HG03280 (cell line): ENCODE measurements at regions not wholly inside any gene's neighbourhood (a gene's known extent, or its start where the extent isn't known, plus 50 kb on each side); places are given as distances from the start of the nearest gene placed in this dataset.

Experiments used
- ATAC-seq: cut with Tn5 transposase; IDR thresholded peaks from one replicate; pipeline ENCODE4 v1.9.1; 2021; ENCODE audit warnings: mild to moderate bottlenecking, moderate library complexity; ENCODE audit not compliant: unreplicated experiment

DNA sequence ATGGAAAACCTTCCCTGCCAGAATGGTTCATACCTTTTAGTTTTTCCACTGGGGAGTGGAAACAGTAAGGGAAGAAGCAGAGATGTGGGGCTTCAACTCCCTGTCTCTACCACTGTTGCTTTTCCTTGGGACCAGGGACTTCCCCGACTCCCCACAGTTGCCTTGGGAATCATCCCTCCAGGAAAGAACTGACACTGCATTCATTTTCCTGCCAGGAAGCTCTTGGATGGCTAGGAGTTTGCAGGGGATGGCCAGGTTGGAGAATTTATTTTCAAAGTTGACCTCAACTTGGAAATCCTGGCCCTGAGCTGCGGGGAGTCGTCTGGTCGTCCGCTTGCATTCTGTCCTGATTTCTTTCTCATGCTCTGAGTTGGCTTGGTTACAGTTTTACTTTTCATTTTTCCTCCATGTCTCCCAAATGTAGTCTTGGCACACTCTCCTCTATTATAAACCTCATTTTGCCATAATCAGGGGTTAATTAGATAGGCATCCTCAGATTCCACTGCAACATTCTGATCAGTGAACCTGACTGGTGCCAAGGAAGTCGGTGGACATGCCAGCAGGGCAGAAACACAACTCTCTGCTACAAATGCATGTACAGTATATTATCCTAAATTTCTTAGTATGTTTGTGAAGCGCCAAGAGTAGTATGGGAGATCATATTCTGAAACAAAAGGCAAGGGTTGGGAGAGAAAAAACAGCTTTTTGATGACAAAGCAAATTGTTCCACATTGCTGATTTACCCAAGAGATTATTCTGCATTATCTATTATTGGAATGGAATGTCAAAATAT, 220.5 kb upstream of the XYLT1 start:
- ATAC-seq: no peak

DNA sequence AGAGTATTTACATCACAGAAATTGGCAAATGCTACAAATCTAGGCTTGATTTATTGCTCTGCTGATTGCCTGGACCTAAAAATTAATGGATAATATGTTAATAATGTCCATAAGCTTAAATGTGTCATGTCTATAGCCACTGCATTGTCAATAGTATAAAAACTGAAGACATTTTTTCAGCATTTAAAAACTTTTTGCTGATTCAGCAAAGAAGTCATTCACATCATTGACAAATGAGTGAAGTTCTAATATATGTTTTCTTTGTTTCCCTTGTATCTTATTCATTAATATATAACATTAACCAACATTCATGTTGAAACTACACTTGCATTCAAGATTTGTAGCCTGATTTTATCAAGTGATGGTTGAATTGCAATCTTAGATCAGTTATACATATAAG, 214.7 kb upstream of the XYLT1 start:
- no peak for ATAC-seq

DNA sequence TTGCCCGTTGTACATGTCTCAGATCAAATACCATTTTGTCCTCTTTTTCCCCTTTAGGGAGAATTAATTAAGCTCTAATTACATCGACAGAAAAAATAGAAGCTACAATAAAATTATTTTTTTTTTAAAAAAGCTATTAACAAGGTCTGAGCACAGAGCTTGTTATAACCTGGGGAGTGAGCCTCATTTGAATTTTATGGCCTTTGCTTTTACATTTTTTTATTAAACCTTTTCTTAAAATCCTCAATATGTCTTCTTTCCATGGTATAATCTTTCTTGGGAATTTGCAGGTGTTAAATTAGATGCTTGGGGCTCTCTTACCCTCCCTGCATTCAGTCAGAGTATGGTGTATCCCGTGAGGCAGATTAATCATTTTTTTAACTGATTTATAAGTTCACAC, 212.5 kb upstream of the XYLT1 start:
- no peak for ATAC-seq

DNA sequence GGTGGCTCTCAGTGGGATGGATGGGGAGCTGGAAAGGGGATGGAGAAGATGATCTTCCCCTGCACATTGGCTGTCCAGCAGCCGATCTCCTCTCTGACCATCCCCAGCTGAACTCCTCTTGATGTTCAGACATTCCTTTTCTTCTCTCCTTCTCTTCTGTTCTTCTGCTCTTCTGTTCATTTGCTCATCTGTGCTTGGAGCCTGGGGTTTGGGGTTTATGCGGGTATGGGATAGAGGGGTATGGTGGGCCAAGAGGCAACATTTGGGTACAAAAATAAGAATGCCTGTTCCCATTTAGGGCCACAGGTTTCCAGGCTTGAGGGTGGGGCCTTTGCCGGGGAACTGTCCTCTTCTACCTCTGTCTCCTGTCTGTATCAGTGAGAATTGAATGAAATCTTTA, 205.4 kb upstream of the XYLT1 start:
- ATAC-seq: no peak

DNA sequence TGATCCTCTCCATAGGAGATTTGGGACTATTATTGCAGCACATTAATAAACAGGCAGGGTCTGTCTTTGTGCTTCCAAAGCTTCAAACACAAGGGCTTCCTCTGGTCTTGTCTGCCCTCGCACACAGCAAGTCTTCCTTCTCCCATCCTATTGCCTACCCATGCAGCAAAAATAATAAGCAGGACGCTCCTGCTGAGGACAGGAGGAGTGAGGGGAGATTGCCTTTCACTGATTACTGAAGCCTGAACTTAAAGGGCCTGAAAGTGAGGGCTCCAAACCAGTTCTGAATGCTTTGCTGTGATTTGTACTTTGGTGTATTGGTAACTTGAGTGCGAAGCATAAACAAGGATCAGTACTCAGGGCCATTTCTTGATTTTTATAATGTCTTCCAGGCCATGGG, 197.6 kb upstream of the XYLT1 start:
- no peak for ATAC-seq

DNA sequence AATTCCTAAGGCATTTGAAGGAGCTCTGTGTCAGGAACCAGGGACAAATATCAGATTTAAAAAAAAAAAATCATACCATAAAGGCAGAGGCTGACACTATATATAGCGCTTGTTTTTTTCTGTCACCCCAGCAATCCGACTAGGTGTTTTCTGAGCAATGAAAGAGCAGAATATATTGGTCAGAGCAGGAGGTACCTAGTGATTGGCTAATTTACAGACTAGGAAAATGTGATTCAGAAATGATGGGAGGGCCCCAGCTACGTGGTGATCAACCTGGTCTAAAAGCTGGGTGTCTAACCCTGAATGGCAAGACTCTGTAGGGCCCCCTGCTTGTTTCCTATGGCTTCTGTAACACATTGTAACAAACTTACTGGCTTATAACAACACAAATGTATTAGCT, 195.5 kb upstream of the XYLT1 start:
- no peak for ATAC-seq

DNA sequence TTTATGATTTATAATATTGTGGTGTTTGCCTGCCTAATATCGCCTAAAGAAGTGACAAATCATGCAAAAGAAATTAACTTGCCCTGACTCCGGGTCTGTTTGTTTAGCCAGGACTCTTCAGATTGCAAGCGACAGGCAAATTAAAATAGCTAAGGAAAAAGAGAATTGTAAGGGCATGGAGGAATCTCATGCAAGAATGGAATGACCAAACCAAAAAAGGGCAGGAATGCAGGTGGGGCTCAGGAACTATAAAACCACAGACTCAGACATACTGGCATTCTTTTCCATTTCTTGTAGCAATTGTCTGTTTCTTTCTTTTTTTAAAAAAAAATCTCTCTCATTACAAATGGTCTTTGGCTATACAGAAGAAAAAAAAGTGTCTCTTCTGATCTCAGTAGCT, 188.1 kb upstream of the XYLT1 start:
- ATAC-seq: no peak

DNA sequence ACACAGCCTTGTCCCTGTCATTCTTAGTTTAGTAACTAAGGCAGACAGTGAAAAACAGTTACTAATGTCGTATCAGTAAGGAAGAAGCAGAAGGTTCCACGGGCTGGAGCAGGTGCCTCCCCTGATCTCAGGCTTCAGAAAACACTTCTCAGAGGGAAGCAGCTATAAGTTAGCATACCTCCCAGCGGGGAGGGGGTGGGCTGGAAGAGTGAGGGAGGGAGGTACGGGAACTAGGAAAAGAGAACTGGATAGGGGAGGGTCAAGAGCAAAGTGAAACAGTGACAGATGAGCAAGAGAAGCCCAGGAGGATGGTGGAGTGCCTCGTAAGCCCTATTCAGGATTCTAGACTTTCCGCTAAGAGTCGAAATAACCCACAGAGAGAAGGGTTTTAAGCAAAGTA, 186.3 kb upstream of the XYLT1 start:
- ATAC-seq: no peak

DNA sequence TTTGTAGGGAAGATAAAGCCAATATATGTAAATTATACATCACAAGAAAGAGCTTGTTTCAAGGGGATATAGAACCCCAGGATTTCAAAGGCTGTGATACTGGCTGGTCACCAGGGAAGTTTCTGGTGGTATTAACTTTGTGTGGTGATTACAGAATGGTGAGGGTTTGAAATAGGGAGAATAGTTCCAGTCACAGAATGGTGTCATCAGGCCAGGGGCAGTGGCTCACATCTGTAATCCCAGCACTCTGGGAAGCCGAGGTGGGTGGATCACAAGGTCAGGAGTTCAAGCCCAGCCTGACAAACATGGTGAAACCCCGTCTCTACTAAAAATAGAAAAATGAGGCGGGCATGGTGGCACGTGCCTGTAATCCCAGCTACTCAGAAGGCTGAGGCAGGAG, 183.8 kb upstream of the XYLT1 start:
- no peak for ATAC-seq

DNA sequence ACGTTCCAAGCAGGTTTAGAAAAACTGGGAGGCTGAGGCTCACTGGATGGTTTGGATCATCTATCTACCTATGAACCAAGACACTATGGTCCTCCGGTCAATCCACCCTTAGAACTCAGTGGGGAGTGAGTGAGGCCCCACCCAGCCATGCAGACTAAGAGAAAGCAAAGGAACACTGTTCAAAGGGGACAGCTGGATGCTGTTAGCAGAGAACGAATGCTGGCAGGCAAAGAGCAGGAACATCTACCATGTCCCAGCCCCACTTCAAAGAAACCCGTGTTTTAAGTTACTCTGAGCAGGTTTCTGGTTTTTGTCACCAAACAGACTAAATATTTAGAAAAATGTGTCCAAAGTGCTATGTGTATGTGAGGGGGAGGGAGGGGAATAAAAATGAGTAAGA, 183.4 kb upstream of the XYLT1 start:
- no peak for ATAC-seq

DNA sequence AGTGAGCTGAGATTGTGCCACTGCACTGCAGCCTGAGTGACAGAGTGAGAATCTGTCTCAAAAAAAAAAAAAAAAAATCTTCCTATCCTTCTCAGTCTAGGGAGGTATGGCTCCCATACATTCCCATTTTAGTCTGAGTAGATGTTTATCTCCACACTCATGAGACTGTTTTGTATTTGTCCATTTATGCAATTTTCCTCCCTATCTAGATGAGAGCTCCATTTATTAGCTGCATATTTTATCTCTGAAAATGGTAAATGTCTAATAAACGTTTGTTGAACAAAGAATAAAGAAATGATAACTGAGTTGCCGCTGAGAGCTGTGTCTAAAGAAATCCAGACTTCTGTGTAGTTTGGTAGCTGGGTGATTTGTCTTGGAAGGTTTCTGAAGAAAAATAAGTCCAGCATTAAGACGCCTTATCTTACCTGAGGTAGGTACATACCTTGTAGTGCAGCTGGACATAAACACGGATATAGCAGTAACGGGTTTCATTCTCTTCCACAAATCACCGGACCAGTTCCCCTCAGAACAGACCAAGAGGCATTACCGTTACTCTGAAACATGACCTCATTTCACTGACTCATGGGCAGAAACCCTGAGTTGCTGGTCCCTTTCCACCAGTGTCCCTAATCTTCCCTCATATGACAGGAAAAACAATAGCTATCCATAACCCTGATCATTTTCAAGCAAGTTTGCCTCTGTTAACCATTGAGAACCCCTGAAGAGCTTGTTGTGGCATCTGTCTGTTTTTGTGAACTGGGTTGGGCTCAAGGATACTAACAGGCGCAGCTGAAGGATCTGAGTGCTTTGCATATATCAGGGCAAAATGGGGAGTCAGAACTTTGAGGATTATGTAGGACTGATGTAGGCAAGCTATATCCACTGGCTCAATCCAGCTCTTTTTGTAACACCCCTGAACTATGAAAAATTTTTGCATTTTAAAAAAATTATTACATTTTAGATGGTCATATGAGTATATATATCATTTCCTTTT, 177.4 kb upstream of the XYLT1 start:
- ATAC-seq: no peak

DNA sequence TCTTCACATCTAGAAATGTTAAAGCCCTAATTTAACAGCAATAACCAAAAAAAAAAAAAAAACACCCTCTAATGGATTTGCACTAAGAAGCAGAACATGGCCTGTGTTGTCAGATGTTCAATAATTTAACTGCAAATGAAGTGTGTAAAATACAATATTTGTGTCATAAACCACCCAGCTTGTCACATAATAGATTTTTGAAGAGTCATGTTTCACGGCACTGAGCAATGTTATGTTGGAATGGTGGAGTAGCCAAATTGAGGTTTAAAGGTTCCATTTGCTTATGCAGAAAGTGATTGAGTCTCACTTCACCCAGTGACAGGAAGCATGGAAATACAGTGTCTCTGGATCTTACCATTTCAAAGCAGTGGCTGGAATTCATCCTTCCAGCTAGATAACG, 173.2 kb upstream of the XYLT1 start:
- ATAC-seq: no peak

DNA sequence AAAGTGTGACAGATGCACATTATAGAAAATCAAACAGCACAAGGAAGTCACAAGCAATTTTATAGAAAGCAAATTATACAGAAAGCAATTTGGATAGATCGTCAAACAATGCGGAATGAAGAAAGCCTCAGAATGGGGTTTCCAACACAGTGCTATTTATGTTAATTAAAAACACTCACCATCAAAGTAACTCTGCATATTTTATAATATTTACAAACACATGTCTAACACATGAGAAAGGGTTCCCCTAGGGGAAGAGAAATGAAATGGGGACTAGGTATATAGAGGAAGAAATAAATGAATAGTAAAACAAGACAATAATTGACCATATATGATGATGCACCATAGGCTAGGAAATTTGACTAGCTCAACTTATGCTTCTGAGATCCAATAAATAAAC, 171.2 kb upstream of the XYLT1 start:
- no peak for ATAC-seq

DNA sequence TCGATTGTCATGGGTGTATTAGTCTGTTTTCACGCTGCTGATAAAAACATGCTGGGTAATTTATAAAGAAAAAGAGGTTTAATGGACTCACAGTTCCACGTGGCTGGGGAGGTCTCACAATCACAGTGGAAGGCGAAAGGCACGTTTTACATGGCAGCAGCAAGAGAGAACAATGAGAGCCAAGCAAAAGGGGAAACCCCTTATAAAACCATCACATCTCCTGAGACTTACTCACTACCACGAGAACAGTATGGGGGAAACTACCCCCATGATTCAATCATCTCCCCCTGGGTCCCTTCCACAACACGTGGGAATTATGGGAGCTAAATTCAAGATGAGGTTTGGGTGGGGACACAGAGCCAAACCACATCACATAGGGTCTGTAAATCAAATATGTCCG, 167.4 kb upstream of the XYLT1 start:
- no peak for ATAC-seq

DNA sequence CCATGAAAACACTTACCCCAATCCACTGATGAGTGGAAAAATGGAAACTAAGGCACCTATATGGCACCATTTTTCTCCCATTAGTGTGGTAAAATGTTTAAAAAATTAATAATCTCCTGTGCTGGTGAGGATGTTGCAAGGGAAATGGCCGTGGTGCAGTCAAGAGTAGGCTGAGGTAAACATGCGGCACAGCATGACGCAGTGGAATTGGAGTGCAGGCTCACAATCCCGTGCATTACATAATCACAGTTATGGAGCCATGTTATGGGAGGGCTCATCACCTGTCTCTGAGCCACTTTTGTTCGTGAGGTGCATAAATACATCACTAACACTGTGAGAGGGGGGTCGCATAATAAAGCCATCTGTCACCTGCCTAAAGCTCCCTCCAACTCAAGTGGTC, 164.4 kb upstream of the XYLT1 start:
- ATAC-seq: no peak

DNA sequence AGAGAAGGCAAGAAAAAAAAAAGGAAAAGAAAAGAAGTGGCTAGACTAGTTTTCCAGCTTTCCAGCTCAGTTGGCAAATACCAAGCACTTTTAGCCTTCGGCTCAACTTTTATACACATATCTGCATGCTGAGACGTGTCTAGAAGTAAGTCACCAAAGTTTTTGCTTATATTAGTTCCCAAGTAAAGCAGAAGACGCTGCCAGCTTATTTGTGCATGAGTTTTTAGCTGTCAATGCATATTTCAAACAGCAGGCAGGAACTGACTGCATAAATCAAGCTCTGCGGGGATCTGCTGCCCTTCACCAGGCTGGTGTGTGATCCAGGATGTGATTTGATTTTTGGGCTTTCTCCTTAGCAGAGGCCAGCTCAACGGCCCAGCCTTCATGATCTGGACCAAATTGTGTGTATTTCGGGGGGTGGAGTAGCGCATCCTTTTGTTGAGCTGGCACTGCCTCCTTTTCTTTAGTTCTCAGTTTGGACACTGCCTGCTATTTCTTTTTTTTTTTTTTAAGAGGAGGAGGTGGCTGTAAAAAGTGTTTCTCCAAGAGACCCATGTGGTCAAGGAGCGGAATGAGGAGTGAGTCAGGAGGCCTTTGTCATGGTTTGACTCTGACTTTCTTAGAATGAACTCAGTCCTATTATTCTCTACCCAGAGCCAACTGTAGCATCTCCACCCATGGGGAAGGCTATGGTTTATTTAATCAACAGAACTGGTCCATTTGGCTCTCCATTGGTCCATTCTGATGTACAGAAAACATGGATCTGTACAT, 162.6 kb upstream of the XYLT1 start:
- ATAC-seq: no peak

DNA sequence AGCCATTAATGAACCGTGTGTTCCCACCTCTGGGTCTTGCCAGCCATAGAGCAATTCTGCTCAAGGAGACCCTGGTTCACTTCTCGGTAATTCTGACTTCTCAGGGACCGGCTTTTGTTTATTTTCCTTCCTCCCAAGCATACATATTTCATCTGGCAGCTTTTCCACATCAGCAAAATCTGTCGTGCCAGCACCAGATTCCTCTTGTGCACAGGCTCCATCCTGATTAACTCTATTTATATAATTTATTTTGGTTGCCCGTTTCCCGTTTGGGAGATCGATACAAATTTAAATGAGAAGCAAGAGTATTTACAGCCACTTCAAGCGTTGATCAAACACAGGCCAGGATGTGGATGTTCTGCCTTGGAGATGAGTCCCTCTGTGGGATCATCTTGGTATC, 161.9 kb upstream of the XYLT1 start:
- no peak for ATAC-seq

DNA sequence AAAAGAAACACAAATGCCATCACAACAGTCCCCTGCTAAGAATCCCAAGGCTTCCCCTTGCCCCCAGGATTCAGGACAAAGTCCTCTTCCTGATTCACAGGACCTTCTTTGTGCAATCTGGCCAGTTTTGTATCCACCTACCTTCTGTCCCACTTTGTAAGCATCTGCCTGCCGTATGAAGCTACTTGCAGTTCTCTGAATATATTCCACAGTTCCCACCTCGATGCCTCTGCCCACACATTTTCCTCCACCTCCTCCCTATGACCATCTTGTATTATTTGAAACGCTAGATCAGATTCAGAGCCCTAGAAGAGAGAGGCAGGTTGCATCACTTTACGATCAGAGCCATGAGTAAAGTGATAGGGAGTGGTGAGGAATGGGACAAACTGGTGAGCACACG, 159.2 kb upstream of the XYLT1 start:
- ATAC-seq: no peak

DNA sequence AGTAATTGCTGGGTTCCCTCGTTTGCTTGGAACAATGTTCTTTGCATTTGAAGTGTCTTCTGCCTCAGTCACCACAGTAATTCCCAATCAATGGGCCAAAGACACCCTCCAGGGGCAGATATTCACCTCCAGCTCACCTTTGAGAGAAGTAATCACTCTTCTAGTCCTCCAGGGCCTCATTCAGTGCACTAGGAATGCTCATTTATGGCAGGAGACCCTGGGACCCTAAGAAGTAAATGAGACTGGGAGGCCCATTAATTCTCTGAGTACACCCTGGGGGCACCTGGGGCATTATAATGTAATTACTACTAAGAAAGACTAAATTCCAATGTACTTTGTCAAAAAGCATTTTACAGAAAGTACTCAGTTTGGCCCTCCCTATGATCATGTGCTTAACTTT, 158.2 kb upstream of the XYLT1 start:
- ATAC-seq: no peak

DNA sequence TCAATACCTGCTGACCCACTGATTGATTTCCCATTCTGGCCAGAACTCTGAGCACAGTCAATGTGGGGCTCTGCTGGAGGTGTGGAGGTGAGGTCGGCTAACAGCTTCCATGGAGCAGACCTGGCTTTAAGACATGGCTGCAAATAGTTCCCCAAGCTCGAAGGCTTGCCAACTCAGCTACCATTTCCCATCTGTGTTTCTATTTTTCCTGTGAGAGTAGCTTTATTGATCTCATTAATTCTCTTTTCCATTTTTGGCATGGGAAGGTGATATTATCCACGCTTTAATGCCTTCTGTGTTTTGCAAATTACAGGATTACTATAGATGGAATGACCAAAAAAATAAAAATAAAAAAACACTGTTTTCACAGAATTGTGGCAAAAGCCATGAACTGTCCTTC, 151.6 kb upstream of the XYLT1 start:
- ATAC-seq: no peak

DNA sequence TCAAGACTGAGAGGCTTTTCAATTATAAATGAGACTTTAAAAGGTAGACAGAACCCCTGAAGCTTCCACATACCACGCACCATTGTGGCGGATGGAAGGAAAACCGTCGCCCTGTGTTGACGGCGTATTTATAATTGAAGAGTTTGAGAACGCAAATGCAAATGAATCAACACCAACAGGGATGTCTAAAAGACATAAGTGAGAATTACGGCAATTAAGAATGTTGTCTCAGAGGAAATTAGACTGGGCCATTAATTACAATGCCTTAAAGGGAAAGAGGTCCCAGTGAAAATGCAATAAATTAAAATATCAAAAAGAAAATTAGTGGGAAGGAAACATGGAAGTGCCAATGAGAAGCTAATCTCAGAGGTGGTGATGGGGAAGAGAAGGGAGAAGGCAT, 148.5 kb upstream of the XYLT1 start:
- no peak for ATAC-seq
